ENCODE measurements at regions not wholly inside any gene's neighbourhood (a gene's known extent, or its start where the extent isn't known, plus 50 kb on each side); places are given as distances from the start of the nearest gene placed in this dataset.
A peak's percentile ranks its signal among the peaks of the same experiment; 100 is the strongest.
"Not testable (repeated sequence)": the region's sequence is repeated elsewhere in the genome, so short reads cannot be mapped to it uniquely, and the experiment has no call there.

DNA sequence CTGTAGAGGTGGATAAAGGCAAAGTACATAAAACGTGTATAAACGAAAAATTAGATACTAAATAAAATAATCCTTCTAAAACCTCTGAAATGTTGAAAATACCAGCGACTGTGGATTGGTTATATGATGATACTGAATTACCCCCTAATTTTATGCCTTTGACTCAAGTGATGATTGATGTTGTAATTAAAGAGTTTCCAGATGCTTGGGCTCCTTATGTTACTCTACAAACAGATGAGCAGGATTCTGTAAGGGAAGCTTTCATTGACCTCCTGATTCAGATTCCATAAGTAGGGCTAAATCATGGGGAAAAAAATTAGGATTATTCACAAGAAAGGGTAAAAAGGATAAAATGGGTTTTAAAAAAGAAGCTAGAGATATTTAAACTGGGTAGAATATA, 418.2 kb upstream of the SLC39A10 start:
- TF ChIP-seq POLR2A (IDR thresholded peaks at IDR 0.05) (no peak), POLR2AphosphoS5 (IDR thresholded peaks at IDR 0.05) (no peak)
- WGBS, 5 donors: 51 to 78% (median 65%) methylated on average over 3 of the region's 3 CpGs

DNA sequence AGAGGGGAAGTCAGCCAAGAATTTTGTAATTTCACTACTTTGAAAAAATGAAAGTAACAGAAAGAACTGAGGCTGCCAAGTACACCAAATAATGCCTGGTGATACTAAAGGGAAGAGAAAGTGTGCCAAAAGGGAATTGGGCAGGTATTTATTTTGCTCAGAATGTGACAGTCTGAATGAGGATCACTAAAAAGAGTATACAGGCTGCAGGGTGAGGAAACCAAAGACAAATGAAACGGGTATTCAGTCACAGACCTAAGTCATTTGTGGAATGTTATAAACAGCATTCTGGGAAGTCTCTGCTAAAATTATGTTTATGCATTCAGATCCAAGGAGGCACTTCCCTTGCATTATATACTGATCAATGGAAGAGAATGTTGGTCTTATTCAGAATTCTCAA, 418.6 kb upstream of the SLC39A10 start:
- 26 to 53% (median 43%) methylated on average over 1 of the region's 1 CpG for WGBS, 5 donors
- no peak for DNase-seq
- H3K27ac ChIP-seq: no peak overlapping the region
- no peaks in the 10 kb centered on the region for H3K36me3 ChIP-seq
- no peaks in the 10 kb centered on the region for H3K4me1 ChIP-seq
- no peaks in the 10 kb centered on the region for H3K27me3 ChIP-seq
- intact Hi-C loops (cut with DNase I; ENCODE audit: low total_unique reads): no loop called here
- no peak for TF ChIP-seq POLR2AphosphoS5 (IDR thresholded peaks at IDR 0.05)
- H3K9me3 ChIP-seq: no peaks in the 10 kb centered on the region
- no peak overlapping the region for H3K4me3 ChIP-seq

More for the DNA sequence above, 418.2 kb upstream of the SLC39A10 start:
- H3K4me3 ChIP-seq: no peak overlapping the region
- no peaks in the 10 kb centered on the region for H3K36me3 ChIP-seq
- no peaks in the 10 kb centered on the region for H3K27me3 ChIP-seq
- intact Hi-C loops (cut with DNase I; ENCODE audit: low total_unique reads): no loop called here
- DNase-seq: no peak
- H3K27ac ChIP-seq: no peak overlapping the region
- H3K4me1 ChIP-seq: no peaks in the 10 kb centered on the region
- peaks cover 0 to 4% (median 0%) of the 10 kb centered on the region in 4 donors for H3K9me3 ChIP-seq

DNA sequence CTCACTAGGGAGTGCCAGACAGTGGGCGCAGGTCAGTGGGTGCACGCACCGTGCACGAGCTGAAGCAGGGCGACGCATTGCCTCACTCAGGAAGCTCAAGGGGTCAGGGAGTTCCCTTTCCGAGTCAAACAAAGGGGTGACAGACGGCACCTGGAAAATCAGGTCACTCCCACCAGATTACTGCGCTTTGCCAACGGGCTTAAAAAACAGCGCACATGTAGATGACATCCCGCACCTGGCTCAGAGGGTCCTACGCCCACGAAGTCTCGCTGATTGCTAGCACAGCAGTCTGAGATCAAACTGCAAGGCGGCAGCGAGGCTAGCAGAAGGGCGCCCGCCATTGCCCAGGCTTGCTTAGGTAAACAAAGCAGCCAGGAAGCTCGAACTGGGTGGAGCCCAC, 428.5 kb upstream of the SLC39A10 start:
- H3K27me3 ChIP-seq; H3K36me3 ChIP-seq; H3K27ac ChIP-seq; H3K9me3 ChIP-seq; H3K4me1 ChIP-seq; intact Hi-C loops (cut with DNase I; ENCODE audit: low total_unique reads); DNase-seq; H3K4me3 ChIP-seq: not testable (repeated sequence)
- 90 to 93% (median 91%) methylated on average over 19 to 20 of the region's 20 CpGs for WGBS, 5 donors

DNA sequence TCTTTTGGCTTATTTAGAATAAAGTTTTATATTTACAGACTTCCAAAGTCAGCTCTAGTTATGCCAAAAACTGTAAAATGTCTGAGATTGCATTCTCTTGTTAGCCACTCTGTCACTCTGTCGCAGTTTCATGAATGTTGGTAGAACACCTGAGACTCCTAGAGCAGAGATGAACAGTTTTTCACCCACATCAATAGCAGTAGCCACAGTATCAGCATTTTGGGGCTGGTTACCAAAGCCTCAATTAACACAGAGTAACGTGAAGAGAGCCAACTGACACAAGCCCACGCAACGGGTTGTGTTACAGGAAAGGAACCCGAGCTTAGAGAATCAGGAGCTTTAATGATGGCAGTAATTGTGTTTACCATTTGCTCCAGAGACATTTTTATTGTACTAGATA, 443.0 kb upstream of the SLC39A10 start:
- no peaks in the 10 kb centered on the region for H3K27me3 ChIP-seq
- DNase-seq: no peak
- intact Hi-C loops (cut with DNase I; ENCODE audit: low total_unique reads): no loop called here

DNA sequence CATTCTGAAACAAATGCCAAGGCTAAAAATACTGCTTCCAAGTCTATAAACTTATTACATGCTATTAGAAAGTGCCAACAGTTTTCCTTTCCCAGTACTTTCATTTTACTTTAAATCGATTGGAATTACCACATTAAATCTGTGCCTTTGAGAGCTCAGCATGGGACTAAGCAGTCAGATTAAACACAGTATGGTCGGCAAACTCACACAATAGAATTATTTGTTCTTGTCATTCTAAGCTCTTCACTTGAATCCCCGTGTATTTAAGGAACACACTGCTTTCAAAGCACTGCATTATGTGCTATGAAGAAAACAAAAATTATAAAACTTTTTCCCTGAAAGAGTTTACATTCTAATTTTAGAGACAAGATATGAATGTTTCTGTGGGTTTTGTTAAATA, 444.4 kb upstream of the SLC39A10 start:
- Histone ChIP-seq H3K9me3 (no peaks in the 10 kb centered on the region), H3K4me1 (no peaks in the 10 kb centered on the region), H3K27ac (no peak overlapping the region), H3K4me3 (no peak overlapping the region), H3K27me3 (no peaks in the 10 kb centered on the region), H3K36me3 (no peaks in the 10 kb centered on the region)
- intact Hi-C loops (cut with DNase I; ENCODE audit: low total_unique reads): no loop called here
- TF ChIP-seq, protein P1, sequence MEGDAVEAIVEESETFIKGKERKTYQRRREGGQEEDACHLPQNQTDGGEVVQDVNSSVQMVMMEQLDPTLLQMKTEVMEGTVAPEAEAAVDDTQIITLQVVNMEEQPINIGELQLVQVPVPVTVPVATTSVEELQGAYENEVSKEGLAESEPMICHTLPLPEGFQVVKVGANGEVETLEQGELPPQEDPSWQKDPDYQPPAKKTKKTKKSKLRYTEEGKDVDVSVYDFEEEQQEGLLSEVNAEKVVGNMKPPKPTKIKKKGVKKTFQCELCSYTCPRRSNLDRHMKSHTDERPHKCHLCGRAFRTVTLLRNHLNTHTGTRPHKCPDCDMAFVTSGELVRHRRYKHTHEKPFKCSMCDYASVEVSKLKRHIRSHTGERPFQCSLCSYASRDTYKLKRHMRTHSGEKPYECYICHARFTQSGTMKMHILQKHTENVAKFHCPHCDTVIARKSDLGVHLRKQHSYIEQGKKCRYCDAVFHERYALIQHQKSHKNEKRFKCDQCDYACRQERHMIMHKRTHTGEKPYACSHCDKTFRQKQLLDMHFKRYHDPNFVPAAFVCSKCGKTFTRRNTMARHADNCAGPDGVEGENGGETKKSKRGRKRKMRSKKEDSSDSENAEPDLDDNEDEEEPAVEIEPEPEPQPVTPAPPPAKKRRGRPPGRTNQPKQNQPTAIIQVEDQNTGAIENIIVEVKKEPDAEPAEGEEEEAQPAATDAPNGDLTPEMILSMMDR (IDR thresholded peaks at IDR 0.05): no peak
- TF ChIP-seq POLR2AphosphoS5 (IDR thresholded peaks at IDR 0.05): no peak
- no peak for TF ChIP-seq POLR2A (IDR thresholded peaks at IDR 0.05)
- no peak for TF ChIP-seq EP300 (IDR thresholded peaks at IDR 0.05)
- WGBS, 5 donors: 22 to 36% (median 30%) methylated on average over 3 of the region's 3 CpGs
- no peak for DNase-seq

More for the DNA sequence above, 443.0 kb upstream of the SLC39A10 start:
- Histone ChIP-seq H3K9me3 (no peaks in the 10 kb centered on the region), H3K36me3 (no peaks in the 10 kb centered on the region), H3K4me3 (no peak overlapping the region), H3K27ac (no peak overlapping the region), H3K4me1 (no peaks in the 10 kb centered on the region)
- TF ChIP-seq, protein P1 (IDR thresholded peaks at IDR 0.05): no peak
- no peak for TF ChIP-seq EP300 (IDR thresholded peaks at IDR 0.05)
- TF ChIP-seq POLR2A (IDR thresholded peaks at IDR 0.05): no peak
- no peak for TF ChIP-seq POLR2AphosphoS5 (IDR thresholded peaks at IDR 0.05)
- 67 to 81% (median 79%) methylated on average over 5 of the region's 5 CpGs for WGBS, 5 donors

DNA sequence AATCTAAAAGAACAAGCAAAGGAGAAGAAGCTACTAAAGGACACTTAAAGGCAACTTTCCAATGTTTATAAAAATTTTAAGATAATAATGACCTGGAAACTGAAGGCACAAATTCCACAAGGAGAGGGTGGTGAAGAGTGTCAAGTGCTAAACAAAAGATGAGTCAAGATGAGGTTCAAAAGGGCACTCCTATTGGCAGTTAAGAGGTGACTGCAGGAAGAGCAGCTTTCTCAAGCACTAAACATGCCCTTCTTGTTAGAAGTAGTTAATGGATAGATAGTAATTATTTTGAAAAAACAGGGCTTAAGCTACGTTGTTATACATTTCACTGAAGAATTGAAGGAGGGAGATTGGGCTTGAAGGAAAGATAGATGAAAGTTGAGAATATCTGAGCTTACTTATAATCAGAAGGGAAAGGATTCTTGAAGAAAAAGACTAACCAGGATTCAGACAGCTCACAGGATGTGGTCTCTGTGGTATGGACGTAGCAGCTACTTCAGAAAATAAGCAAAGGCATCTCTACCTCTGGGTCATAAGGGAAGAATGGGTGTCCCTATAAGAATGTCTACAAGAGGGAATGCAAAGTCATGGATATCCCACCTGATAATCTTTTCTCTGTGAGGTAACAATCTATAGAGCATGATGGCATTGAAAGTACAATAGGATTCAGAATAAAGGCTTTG, 454.7 kb upstream of the SLC39A10 start:
- 35 to 51% (median 43%) methylated on average over 2 of the region's 2 CpGs for WGBS, 5 donors
- peak in 1 of 2 donors; percentile 1 for DNase-seq

More for the DNA sequence above, 454.7 kb upstream of the SLC39A10 start:
- Histone ChIP-seq H3K27me3 (no peaks in the 10 kb centered on the region), H3K9me3 (no peaks in the 10 kb centered on the region), H3K4me1 (no peaks in the 10 kb centered on the region), H3K4me3 (no peak overlapping the region), H3K27ac (no peak overlapping the region), H3K36me3 (no peaks in the 10 kb centered on the region)
- TF ChIP-seq, protein P1 (IDR thresholded peaks at IDR 0.05): no peak
- TF ChIP-seq POLR2AphosphoS5 (IDR thresholded peaks at IDR 0.05): no peak
- no peak for TF ChIP-seq EP300 (IDR thresholded peaks at IDR 0.05)
- no peak for TF ChIP-seq POLR2A (IDR thresholded peaks at IDR 0.05)
- intact Hi-C loops (cut with DNase I; ENCODE audit: low total_unique reads): no loop called here

Measured in stomach (tissue), 8 donors.